NT2/D1 (cell line): ENCODE measurements at regions not wholly inside any gene's neighbourhood (a gene's known extent, or its start where the extent isn't known, plus 50 kb on each side); places are given as distances from the start of the nearest gene placed in this dataset.

ENCODE experiments used
- SUZ12 ChIP-seq: IDR thresholded peaks from 2 replicates; pipeline ENCODE4 v1.6.1; 2011; ENCODE audit not compliant: insufficient read length, insufficient read depth; ENCODE audit errors: extremely low read depth
- YY1 ChIP-seq: IDR thresholded peaks from 2 replicates; pipeline ENCODE4 v1.6.1; 2011; ENCODE audit not compliant: insufficient read length, insufficient read depth
- ZNF274 ChIP-seq: IDR thresholded peaks from 2 replicates; pipeline ENCODE4 v1.6.1; 2011; ENCODE audit warnings: mild to moderate bottlenecking, low read depth, low read length

GRCh38 chr15:67945131-67945530 is 105.3 kb upstream of the RNU6-1 start:
- TF ChIP-seq YY1 = no peak
- no peak for TF ChIP-seq ZNF274
- TF ChIP-seq SUZ12 = no peak
